Hematopoietic multipotent progenitor cell treated with erythropoietin and hydrocortisone succinate and interleukin-3 and kit ligand, for 15 days (in vitro differentiated cells): ENCODE measurements at regions not wholly inside any gene's neighbourhood (a gene's known extent, or its start where the extent isn't known, plus 50 kb on each side); places are given as distances from the start of the nearest gene placed in this dataset.
"Not testable (repeated sequence)": the region's sequence is repeated elsewhere in the genome, so short reads cannot be mapped to it uniquely, and the experiment has no call there.

ENCODE experiments used
- DNase-seq: peaks from one replicate; pipeline ENCODE4 v3.0.0-alpha.2; 2015; ENCODE audit warnings: low spot score

GRCh38 chr1:182157187-182157586, 95.7 kb upstream of the ZNF648 start:
- no peak for DNase-seq

GRCh38 chr1:182154425-182154824, 92.9 kb upstream of the ZNF648 start:
- not testable (repeated sequence) for DNase-seq

- no peak for DNase-seq
Observed at GRCh38 chr1:182149411-182149965, 88.0 kb upstream of the ZNF648 start.

GRCh38 chr1:182147951-182148350, 86.4 kb upstream of the ZNF648 start:
- no peak for DNase-seq

- DNase-seq, result no peak
Observed at GRCh38 chr1:182147136-182147820, 85.8 kb upstream of the ZNF648 start.

GRCh38 chr1:182146286-182146685, 84.8 kb upstream of the ZNF648 start:
- DNase-seq, result no peak

- no peak for DNase-seq
Observed at GRCh38 chr1:182145441-182145840, 83.9 kb upstream of the ZNF648 start.

GRCh38 chr1:182144646-182145030, 83.1 kb upstream of the ZNF648 start:
- peak; percentile 9 for DNase-seq

- DNase-seq, result peak; percentile 21
Observed at GRCh38 chr1:182143825-182144645, 82.5 kb upstream of the ZNF648 start.

GRCh38 chr1:182143154-182143657, 81.7 kb upstream of the ZNF648 start:
- DNase-seq, result peak; percentile 92

GRCh38 chr1:182142621-182143020, 81.1 kb upstream of the ZNF648 start:
- no peak for DNase-seq

GRCh38 chr1:182141040-182141439, 79.5 kb upstream of the ZNF648 start:
- DNase-seq, result no peak

GRCh38 chr1:182139496-182139895, 78.0 kb upstream of the ZNF648 start:
- no peak for DNase-seq

- no peak for DNase-seq
Observed at GRCh38 chr1:182137546-182137945, 76.0 kb upstream of the ZNF648 start.

GRCh38 chr1:182135946-182136345, 74.4 kb upstream of the ZNF648 start:
- DNase-seq, result no peak

GRCh38 chr1:182134257-182134656, 72.7 kb upstream of the ZNF648 start:
- DNase-seq, result no peak

- no peak for DNase-seq
Observed at GRCh38 chr1:182133181-182133580, 71.7 kb upstream of the ZNF648 start.

- DNase-seq, result no peak
Observed at GRCh38 chr1:182129398-182129797, 67.9 kb upstream of the ZNF648 start.

GRCh38 chr1:182128502-182128901, 67.0 kb upstream of the ZNF648 start:
- no peak for DNase-seq

- no peak for DNase-seq
Observed at GRCh38 chr1:182127656-182128055, 66.1 kb upstream of the ZNF648 start.

- DNase-seq, result peak; percentile 43
Observed at GRCh38 chr1:182126272-182126800, 64.8 kb upstream of the ZNF648 start.

GRCh38 chr1:182122913-182123260, 61.4 kb upstream of the ZNF648 start:
- DNase-seq, result no peak
